HG03460 (cell line): ENCODE measurements at regions not wholly inside any gene's neighbourhood (a gene's known extent, or its start where the extent isn't known, plus 50 kb on each side); places are given as distances from the start of the nearest gene placed in this dataset.
A peak's percentile ranks its signal among the peaks of the same experiment; 100 is the strongest.

Source experiments
- ATAC-seq: cut with Tn5 transposase; IDR thresholded peaks from one replicate; pipeline ENCODE4 v1.9.1; 2021; ENCODE audit not compliant: unreplicated experiment

DNA sequence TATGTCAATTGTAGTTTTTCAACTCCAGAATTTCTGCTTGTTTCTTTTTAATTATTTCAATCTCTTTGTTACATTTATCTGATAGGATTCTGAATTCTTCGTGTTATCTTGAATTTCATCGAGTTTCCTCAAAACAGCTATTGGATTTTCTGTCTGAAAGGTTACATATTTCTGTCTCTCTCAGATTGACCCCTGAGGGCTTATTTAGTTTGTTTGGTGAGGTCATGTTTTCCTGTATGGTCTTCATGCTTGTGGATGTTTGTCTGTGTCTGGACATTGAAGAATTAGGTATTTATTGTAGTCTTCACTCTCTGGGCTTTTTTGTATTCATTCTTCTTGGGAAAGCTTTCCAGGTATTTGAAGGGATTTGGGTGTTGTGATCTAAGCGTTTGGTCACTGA lies 85.6 kb downstream of the SNAPC1 start:
- no peak for ATAC-seq

DNA sequence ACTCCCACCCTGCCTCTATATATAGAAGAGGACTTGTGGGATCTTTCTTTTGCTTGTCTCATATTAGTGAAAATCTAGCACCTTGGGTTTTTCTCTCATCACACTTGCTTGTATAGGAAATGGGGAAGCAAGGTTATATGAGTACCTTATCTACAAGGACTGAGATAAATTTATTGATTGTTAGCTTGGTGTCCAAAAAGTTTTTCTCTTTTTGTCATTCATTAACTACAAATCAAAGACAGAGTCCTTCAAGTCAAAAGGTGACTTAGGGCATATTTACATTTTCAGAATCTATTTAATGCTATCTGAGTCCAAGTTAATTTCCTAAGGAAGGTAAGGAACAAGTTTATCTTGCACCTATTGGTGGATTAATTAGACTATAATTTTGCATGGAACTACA lies 92.7 kb downstream of the SNAPC1 start:
- no peak for ATAC-seq

DNA sequence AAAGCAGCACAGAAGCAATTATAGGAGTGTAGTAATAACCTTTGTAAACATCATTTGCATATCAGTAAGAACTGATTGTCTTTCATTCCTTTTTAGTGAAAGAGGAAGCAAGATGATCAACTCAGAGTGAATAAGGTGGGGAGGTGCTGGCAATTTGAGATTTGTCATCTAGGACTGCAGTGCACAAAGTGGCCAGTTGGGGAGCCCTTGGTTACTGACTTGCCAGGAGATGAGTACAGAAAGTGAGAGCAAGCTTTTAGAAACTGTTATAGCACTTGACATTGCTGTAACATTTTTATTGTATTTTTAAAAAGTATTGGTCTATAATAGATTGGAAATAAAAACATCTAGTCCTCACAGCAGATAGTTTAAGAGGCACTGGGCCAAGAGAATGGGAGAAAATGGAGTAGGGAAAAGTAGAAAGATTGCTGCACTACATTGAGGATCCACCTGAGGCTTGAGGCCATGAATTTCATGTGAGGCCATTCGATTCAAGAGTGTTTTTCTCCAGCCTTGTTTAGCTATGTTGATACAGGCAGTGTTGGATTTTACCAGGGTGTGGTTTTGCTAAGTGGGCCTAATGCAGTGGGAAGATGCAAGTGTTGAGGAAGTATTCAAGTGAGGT lies 98.2 kb downstream of the SNAPC1 start:
- peak; percentile 91 for ATAC-seq

DNA sequence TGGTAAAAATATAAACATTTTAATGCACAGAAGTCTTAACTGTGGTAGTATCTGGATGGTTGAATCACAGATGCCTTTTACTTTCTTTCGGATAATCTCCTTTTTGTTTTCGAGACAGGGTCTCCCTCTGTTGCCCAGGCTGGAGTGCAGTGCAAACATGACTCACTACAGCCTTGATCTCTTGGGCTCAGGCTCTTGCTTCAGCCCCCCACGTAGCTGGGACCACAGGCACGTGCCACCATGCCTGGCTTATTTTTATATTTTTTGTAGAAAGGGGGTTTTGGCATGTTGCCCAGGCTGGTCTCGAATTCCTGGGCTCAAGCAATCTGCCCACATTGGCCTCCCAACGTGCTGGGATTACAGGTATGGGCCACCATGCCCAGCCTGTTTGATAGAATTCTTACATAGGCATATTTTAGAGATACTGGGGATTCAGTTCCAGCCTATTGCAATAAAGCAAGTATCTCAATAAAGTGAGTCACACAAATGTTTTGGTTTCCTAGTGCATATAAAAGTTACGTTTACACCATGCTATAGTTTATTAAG lies 99.2 kb downstream of the SNAPC1 start:
- no peak for ATAC-seq

DNA sequence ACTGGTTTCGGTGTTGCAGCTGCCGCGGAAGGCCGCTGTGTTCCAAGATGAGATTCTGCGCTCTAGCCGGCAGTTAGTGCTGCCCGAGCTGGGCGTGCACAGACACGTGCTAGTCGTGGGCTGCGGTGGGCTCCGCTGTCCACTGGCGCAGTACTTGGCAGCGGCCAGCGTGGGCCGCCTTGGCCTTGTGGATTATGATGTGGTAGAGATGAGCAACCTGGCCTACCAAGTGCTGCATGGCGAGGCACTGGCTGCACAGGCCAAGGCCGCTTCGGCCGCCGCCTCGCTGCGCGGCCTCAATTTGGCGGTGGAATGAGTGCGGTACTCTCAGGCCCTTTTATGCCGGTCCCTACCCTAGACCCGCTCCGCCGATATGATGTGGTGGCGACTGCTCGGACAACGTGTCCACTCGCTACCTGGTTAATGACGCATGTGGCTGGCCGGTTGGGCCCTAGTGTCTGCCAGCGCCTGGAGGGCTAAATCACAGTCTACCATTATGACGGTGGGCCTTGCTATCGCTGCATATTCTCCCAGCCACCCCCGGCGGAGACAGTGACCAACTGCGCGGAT lies 102.2 kb downstream of the SNAPC1 start:
- ATAC-seq: no peak

DNA sequence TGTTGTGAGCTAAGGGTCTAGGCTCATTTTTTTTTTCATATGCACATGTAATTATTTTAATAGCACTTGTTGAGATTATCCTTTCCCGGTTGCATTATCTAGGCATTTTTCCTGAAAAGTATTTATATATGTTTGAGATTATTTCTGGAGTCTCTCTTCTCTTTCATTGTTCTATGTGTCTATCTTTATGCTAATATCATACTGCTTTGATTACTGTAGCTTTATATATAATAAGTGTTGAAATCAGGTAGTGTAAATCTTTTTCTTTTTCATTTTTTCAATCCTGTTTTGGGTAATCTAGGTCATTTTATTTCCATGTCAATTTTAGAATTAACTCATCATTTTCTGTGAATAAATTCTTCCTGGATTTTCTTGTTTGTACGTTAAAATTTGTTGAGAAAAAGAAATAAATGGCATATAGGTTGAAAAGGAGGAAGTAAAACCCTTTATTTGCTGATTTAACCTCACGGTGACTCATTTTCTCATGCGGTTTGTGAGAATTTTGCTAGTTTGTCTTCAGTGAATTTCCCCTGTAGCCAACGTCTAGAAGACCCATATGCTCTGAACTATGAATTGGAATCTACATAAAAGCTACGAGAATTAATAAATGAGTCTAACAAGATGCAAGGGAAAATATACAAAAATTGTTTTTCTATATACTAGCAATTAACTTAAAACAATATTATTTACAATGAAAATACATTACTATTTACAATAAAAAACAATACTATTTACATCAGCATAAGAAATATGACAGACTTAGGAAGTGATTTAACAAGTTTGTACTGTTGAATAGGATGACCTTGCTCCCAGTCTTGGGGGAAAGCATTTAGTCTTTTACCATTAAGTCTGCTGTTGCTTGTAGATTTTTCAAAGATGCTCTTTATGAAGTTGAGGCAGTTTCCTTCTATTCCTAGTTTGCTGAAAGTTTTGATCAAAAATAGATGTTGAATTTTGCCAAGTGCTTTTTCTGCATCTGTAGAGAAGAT lies 105.0 kb downstream of the SNAPC1 start:
- ATAC-seq: peak; percentile 97

DNA sequence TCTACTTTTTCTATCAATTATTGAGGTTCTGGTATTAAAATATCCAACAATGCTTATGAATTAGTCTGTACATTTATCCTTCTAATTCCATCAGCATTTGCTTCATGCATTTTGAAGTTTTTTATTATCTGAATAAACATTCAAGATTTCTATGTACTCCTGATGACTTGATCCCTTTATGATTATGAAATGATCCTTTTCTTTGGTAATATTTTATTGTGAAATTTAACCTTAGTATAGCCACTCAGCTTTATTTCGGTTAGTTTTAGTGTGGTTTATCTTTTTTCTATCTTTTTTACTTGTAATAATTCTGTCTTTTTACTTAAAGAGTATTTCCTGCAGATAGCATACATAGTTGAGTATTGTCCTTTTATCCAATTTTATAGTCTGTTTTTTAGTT lies 106.6 kb downstream of the SNAPC1 start:
- ATAC-seq: no peak

DNA sequence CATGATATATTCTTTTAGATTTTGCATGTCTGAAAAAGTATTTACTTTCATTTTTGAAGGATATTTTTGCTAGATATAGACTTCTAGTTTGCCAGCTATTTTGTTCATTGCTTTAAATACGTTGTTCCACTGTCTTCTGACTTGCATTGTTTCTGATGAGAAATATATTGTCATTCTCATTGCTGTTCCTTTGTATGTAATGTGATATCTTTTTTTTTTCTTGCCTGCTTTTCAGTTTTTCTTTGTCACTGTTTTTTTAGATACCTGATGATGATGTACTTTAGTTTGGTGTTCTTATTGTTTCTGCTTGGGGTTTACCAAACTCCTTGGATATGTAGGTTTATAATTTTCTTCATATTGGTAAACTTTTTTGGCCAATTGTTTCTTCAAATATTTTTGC lies 107.9 kb downstream of the SNAPC1 start:
- no peak for ATAC-seq

DNA sequence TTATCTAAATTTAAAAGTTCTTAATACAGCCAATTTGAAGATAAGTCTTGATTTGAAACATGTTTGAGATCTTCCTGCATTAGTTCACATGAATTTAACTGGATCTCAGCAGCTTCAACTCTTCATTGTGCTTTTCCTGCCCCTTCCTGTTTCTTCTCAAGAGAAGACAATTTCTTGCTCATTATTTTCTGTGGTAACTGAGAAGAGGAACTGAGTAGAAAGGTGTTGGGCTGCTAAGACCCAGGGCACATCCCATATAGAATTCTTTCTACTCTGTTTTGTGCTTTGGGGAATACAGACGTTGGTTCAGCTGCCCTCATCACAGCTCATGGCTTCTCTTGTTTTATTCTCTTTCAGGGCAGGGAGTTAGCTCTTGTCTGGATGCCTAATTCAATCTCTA lies 110.2 kb downstream of the SNAPC1 start:
- ATAC-seq: peak; percentile 96

DNA sequence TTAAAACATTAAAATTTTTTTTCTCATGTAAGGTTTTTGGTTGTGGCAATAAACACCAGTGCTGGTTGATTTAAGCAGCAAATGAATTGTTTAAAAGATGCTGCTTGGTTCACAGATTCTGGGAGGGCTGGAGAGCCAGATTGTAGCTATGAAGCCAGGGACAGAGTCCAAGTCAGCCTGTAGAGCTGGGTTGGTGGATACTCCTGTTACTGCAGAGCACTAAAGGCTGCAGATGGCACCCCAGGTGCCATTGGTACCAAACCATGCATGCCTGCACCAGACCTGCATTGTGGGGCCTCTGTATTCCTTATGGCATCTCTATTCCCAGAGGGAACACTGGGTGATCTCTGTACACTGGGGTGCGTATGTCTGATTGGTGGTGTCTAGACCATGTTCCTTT lies 113.3 kb downstream of the SNAPC1 start:
- no peak for ATAC-seq

DNA sequence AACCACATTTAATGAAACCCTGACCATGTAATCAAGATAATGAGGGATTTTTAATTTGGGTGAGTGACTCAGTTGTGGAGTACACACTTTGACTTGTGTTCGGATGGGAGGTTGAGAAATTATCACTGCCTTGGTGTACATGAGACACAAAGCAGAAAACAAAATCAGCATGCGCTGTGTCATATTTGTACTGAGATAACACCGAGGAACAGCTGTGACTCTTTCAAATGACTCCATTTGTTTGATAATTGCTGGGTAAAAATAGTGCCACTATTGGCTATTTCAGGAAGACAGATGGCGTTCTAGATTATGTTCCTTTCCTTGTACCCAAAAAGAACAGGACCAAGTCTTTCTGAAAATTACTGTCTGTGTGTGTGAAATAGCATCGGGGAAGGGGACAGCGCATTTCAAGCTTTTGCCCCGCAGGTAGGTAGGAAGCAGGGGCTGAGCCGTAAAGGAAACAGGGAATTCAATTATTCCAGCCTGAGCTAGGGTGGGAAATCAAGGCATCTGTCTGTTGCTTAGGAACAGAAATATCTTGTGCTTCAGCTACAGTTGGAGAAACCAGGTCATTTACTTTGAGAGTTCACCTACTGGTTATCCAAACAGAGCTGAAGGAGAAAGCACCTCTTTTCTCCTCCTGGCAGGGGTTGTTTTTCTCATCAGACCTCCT lies 114.3 kb downstream of the SNAPC1 start:
- ATAC-seq: no peak

DNA sequence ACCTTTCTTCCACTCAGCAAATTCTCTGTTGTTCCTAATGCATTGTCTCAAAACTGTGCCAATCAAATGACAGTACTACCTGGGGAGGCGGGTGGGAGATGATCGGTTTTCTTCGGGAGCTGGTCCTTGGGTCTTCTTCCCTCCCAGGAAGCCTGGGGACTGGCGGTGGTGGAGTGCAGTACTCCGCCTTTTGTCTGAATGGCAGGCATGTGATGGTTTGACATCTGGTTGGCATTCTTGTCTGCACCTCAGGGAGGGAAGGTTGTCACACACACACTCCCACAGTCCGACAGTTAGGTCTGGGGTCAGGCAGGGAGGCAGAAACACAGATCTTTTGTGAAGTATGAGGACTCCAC lies 114.8 kb downstream of the SNAPC1 start:
- ATAC-seq: no peak

DNA sequence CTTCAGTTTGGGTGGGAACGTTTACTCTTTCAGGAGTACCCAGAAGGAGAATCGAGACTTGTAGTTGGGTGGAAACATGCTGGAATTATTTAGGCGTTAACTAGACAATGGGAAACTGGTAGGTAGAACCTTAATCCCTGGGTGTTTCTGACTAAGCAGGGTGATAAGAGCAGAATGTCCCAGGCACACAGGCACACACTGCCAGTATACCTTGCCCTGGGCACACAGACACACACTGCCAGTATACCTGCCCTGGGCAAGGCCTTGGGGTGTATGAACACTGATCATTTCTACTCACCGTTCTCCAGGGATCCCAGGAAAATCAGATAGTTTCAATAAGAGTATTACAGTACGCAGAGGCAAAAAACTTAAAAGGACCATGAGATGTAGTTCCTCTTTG lies 115.5 kb downstream of the SNAPC1 start:
- no peak for ATAC-seq

DNA sequence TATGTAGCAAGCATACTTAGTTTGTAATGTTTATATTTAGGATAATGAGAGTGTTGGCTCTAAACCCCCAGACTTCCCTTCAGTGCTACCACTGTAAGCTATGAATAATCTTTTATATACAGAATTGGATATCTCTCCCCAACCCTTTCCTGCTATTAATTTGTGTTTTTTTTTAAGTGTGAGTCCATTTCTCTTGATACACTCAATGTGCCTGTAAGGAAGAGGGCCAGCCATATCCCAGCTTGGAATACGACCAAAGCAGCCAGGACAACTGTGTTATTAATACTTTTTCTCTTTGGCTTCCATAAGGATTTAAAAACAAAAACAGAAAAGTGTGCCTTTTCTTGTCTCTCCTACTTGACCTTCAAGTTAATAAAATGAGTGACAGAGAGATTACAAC lies 116.7 kb downstream of the SNAPC1 start:
- no peak for ATAC-seq

DNA sequence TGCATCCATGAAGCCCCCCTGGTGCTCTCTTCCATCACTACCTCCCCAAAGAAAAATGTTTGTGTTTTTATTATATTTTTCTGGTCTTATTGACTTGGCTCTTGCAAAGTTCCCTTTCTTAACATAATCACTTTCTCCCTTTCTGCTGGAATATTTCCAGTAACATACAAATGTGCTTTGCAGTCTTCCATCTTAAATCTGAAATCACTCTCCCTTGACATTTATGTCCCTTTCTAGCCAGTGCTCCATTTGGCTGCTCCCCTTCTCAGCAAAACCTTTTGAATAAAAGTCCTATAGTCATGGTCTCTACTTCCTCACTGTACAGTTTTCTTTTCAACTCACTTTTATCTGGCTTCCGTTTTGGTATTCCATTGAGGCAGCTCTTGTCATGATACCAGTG lies 118.8 kb downstream of the SNAPC1 start:
- no peak for ATAC-seq

DNA sequence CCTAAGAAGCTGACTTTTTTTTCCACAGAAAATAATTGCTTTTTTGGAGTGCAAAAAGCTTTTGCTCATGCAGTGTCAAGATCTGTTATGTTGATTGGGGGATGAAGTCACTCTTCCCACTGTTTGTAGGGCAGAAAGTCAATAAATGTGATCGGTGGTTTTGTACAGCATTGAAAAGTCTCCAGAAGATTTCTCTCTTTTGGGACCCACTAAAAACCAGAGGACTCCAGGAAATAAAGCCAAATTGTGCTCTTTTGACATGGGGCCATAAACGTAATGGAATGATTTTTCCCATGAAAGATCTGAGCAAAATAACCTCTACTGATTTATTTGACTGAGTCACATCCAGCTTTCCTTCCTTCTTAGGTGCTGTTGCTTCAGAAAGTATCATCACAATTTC lies 122.5 kb downstream of the SNAPC1 start:
- no peak for ATAC-seq

DNA sequence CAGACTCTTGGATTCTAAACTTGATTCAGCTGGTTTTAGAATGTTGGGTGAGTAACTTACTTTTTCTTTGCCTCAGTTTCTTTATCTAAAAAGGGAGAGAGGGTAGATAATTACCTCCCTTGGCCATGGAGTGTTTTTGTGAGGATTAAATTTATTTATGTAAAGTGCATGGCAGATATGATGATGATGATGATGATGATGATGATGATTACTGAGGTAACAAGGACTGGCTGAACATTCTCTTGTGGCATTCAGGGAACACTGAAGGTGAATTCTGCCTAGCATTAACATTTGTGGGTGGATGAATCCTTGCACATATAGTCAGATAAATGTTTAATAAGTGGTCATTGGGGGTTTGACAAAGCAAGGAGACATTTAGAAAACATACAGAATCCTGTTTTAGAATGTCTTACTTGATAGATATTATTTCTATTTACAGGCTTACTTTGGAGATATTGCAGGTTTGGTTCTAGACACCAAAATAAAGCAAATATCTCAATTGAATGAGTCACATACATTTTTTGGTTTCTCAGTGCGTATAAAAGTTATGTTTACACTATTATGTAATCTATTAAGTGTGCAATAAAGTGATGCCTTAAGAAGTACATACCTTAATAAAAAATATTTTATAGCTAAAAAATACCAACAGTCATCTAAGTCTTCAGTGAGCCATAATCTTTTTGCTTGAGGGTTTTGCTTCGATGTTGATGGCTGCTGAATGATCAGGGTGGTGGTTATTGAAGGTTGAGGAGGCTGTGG lies 123.2 kb downstream of the SNAPC1 start:
- ATAC-seq: no peak

DNA sequence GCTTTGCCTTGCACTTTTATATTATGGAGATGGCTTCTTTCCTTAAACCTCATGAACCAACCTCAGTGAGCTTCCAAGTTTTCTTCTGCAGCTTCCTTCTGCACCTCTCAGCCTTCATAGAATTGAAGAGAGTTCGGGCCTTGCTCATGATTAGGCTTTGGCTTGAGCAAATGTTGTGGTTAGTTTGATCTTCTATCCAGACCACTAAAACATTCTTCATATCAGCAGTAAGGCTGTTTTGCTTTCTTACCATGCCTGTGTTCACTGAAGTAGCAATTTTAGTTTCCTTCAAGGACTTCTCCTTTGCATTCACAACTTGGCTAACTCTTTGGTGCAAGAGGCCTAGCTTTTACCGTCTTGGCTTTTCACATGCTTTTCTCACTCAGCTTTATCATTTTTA lies 125.4 kb downstream of the SNAPC1 start:
- ATAC-seq: no peak

DNA sequence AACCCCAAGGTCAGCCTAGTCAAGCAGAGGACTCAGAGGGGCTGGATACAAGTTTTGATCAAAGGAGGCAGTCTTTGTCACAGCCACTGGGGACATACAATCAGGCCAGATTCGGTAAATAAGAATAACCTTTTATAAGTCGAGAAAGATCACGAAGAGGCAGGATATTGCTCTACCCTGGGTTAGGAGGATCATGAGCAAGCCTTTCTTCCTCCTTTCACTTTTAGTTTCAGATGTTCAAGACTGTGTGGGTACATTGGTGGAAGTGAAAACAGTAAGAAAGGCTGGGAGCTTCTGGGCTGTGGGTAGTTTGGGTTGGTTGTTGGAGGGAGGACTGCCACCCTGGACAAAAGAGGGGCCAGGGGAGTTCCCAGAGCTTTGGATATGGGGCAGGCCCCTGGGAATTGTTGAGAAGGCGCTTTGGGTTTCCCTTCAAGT lies 127.7 kb downstream of the SNAPC1 start:
- ATAC-seq: peak; percentile 100

DNA sequence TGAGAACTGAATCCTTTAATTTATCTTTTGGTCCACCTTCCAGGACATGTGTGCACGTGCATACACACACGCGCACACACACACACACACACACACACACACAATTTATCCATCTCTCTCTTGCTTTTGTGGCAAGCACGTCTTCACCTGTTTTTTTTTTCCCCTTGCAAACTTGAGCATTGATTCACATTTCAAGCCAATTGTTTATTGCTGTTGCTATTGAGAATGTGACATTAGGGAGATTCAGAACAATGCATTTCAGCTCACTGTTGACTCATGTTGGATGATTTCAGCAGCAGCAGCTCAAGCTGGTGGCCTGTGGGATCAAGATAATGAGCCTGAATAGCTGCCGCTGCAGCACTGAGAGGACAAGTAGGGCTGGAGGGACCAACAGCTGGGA lies 128.9 kb downstream of the SNAPC1 start:
- ATAC-seq: no peak

DNA sequence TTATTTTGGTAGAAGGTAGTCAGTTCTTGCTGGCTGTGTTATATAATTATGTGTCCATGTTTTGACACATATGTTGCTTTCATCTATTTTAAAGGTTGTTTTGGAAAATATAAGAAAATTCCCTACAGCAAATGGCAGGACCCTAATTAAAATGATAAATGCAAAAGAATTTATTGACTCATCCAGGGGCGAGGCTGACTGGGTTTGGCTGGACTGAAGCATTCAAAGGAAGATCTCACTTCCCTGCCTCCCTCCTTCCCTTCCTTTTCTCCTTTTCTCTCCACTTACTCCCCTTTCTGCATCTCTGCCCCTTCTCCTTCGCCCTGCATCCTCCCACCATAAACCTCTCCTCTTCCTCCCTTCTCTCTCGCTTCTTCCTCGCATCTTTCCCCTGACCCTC lies 129.6 kb downstream of the SNAPC1 start:
- no peak for ATAC-seq
